ENCODE measurements at regions not wholly inside any gene's neighbourhood (a gene's known extent, or its start where the extent isn't known, plus 50 kb on each side); places are given as distances from the start of the nearest gene placed in this dataset.

DNA sequence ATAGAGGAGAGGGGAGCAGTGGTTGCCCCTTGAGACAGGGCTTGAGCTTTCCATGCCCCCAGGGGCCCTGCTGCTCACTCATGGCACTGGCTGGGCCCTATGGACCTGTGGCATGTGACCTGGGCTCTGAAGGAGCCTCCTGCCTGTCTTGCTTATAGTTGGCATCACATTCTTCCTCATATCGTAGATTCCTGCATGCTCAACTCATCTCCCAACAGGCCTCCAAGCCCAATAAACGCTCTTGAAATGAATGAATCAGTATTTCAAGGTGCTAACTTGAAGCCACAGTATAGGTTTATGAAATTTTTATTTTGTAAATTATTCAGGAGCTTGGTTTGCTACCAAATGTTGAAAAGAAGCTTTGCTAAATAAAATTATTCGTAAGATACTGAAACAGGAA is 93.3 kb upstream of the SLC7A14 start:
- no peak for TF ChIP-seq SMC3 (IDR thresholded peaks at IDR 0.05; ENCODE audit: low read depth, low read length)
- TF ChIP-seq CTCF (IDR thresholded peaks at IDR 0.05): no peak
- TF ChIP-seq MAX (IDR thresholded peaks at IDR 0.05; ENCODE audit: low read depth): no peak
- no peak for TF ChIP-seq GATA2 (CRISPR knock-in tag; IDR thresholded peaks at IDR 0.05)
- no peak for TF ChIP-seq EP300 (IDR thresholded peaks at IDR 0.05; ENCODE audit: borderline replicate concordance in 1 of 2, low read depth in 1 of 2, low read length in 1 of 2)
- TF ChIP-seq RCOR1 (IDR thresholded peaks at IDR 0.05; ENCODE audit: low read length): no peak
- no peak for TF ChIP-seq REST (IDR thresholded peaks at IDR 0.05; ENCODE audit: low read depth, low read length)
- no peak for TF ChIP-seq FOXJ3 (CRISPR knock-in tag; IDR thresholded peaks at IDR 0.05)
- TF ChIP-seq TAF1 (IDR thresholded peaks at IDR 0.05; ENCODE audit: borderline replicate concordance, low read depth, low read length): no peak
- TF ChIP-seq, protein P1, sequence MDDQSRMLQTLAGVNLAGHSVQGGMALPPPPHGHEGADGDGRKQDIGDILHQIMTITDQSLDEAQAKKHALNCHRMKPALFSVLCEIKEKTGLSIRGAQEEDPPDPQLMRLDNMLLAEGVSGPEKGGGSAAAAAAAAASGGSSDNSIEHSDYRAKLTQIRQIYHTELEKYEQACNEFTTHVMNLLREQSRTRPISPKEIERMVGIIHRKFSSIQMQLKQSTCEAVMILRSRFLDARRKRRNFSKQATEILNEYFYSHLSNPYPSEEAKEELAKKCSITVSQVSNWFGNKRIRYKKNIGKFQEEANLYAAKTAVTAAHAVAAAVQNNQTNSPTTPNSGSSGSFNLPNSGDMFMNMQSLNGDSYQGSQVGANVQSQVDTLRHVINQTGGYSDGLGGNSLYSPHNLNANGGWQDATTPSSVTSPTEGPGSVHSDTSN (IDR thresholded peaks at IDR 0.05): no peak
- no peak for TF ChIP-seq USF2 (IDR thresholded peaks at IDR 0.05; ENCODE audit: borderline replicate concordance, low read depth, low read length)
- no peak for TF ChIP-seq TEAD4 (IDR thresholded peaks at IDR 0.05; ENCODE audit: borderline replicate concordance, insufficient read depth)
- TF ChIP-seq GABPA (IDR thresholded peaks at IDR 0.05; ENCODE audit: low read depth): no peak

Measured in SK-N-SH (cell line).